HUES48 (cell line): ENCODE measurements at regions not wholly inside any gene's neighbourhood (a gene's known extent, or its start where the extent isn't known, plus 50 kb on each side); places are given as distances from the start of the nearest gene placed in this dataset.

Experiments
- H3K27ac ChIP-seq: one replicate; pipeline ENCODE4 v1.7.0; 2013; ENCODE audit warnings: low read depth, low read length, inconsistent platforms
- H3K27me3 ChIP-seq: 2 replicates; pipeline ENCODE4 v1.6.1; 2013; ENCODE audit warnings: mild to moderate bottlenecking, low read length; ENCODE audit not compliant: control insufficient read depth, insufficient read depth
- H3K36me3 ChIP-seq: 2 replicates; pipeline ENCODE4 v1.6.1; 2013; ENCODE audit warnings: low read length; ENCODE audit not compliant: control insufficient read depth, insufficient read depth
- H3K4me1 ChIP-seq: 2 replicates; pipeline ENCODE4 v1.6.1; 2013; ENCODE audit warnings: mild to moderate bottlenecking, low read length; ENCODE audit not compliant: control insufficient read depth, insufficient read depth
- H3K4me3 ChIP-seq: 2 replicates; pipeline ENCODE4 v1.5.1; 2013; ENCODE audit warnings: mild to moderate bottlenecking, low read depth, low read length
- H3K9ac ChIP-seq: 2 replicates; pipeline ENCODE4 v1.6.1; 2013; ENCODE audit warnings: mild to moderate bottlenecking, low read depth, low read length, moderate library complexity
- H3K9me3 ChIP-seq: 2 replicates; pipeline ENCODE4 v1.6.1; 2013; ENCODE audit warnings: low read length; ENCODE audit not compliant: control insufficient read depth, insufficient read depth

DNA sequence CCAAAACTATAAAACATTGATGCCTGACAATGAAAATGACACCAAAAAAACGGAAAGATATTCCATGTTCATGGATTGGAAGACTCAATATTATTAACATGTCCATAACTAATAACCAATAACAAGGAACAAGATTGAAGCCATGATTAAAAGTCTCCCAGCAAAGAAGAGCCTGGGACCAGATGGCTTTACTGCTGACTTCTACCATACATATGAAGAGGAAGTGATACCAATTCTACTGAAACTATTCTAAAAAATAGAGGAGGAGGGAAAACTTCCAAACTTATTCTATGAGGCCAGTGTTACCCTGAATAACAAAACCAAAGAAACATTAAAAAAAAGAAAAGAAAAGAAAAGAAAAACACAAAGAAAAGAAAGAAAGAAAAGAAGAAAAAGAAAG lies 54.6 kb upstream of the ATF7IP start:
- H3K9ac ChIP-seq, result no peak overlapping the region
- H3K27ac ChIP-seq, result no peak overlapping the region
- H3K4me3 ChIP-seq, result no peak overlapping the region
- no peaks in the 10 kb centered on the region for H3K9me3 ChIP-seq
- no peaks in the 10 kb centered on the region for H3K4me1 ChIP-seq
- no peaks in the 10 kb centered on the region for H3K27me3 ChIP-seq
- no peaks in the 10 kb centered on the region for H3K36me3 ChIP-seq

GRCh38 chr12:14313379-14314138 lies 51.9 kb upstream of the ATF7IP start:
- no peak overlapping the region for H3K9ac ChIP-seq
- no peaks in the 10 kb centered on the region for H3K36me3 ChIP-seq
- H3K27ac ChIP-seq, result no peak overlapping the region
- H3K9me3 ChIP-seq, result no peaks in the 10 kb centered on the region
- H3K27me3 ChIP-seq, result no peaks in the 10 kb centered on the region
- H3K4me3 ChIP-seq, result no peak overlapping the region
- H3K4me1 ChIP-seq, result no peaks in the 10 kb centered on the region

GRCh38 chr12:14314801-14315200 lies 50.7 kb upstream of the ATF7IP start:
- H3K4me1 ChIP-seq, result no peaks in the 10 kb centered on the region
- no peak overlapping the region for H3K9ac ChIP-seq
- H3K4me3 ChIP-seq, result no peak overlapping the region
- no peaks in the 10 kb centered on the region for H3K9me3 ChIP-seq
- H3K27ac ChIP-seq, result no peak overlapping the region
- no peaks in the 10 kb centered on the region for H3K36me3 ChIP-seq
- no peaks in the 10 kb centered on the region for H3K27me3 ChIP-seq

DNA sequence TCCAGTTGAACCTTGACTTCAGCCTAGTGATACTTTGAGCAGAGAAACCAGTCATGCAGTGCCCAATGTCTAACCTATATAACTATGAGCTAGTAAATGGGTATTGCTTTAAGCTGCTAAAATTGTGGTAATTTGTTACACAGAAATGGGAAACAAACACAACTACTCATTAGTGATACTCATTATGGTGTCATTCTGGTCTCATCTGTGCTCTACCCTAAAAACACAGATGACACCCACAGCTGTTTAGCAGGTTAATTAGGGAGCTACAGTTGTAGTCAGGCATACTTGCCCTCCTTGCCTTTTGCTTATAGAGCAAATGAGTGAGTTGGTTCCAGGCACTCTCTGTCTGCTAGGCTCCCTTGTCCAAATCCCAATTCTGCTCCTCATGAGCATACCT lies 50.0 kb upstream of the ATF7IP start:
- Histone ChIP-seq H3K9me3 (no peaks in the 10 kb centered on the region), H3K4me1 (no peaks in the 10 kb centered on the region), H3K27ac (no peak overlapping the region), H3K4me3 (no peak overlapping the region), H3K36me3 (no peaks in the 10 kb centered on the region), H3K27me3 (no peaks in the 10 kb centered on the region), H3K9ac (no peak overlapping the region)
